K562 (cell line): ENCODE measurements at regions not wholly inside any gene's neighbourhood (a gene's known extent, or its start where the extent isn't known, plus 50 kb on each side); places are given as distances from the start of the nearest gene placed in this dataset.

Experiments used
- ATAC-seq: fragments of 200-7000 bp; cut with Tn5 transposase; 3 replicates; pipeline ENCODE4 v1.9.1; 2020; ENCODE audit warnings: moderate library complexity
- BruUV-seq: library from RNA; stranded (reverse); fragments of 400-500 nt; replicated peaks from 2 replicates; lab custom pipeline; 2021; lab: Mats Ljungman, UMichigan
- CTCF ChIA-PET: fragments of 300-600 bp; formaldehyde crosslinking; extraction: SDS; loops from one replicate; lab custom pipeline; 2021; ENCODE audit warnings: low intra/inter-chr PET ratio; lab: Yijun Ruan, JAX
- POLR2A ChIA-PET: fragments of 300-600, 350-650 bp; sonication (Branson Sonifier 250); formaldehyde crosslinking; extraction: SDS; loops from one replicate; lab custom pipeline; 2021; ENCODE audit warnings: antibody characterized with exemption, inconsistent platforms; lab: Yijun Ruan, JAX
- DNase-seq, 4 experiments: peaks; one replicate each; pipeline versions ENCODE4 v3.0.0 to v3.0.0-alpha.2; 2011 to 2018; ENCODE audit warnings: low spot score in 3 of 4, mixed read lengths in 3 of 4; ENCODE audit errors: extremely low read depth in 1 of 4
- FAIRE-seq: peaks from 2 replicates; lab custom pipeline; 2011; peaks lifted over from hg19 to GRCh38; lab: Jason Lieb, UNC
- H2AFZ ChIP-seq: 2 replicates; pipeline ENCODE4 v1.6.0; 2011; ENCODE audit warnings: low read depth, low read length, control low read depth, inconsistent platforms
- H3K27ac ChIP-seq: fragments of 200-600 bp; 3 replicates; pipeline ENCODE4 v1.8.0; 2011; ENCODE audit warnings: low read depth, mild to moderate bottlenecking, control low read depth, inconsistent platforms, low read length, moderate library complexity, mixed read lengths; ENCODE audit errors: extremely low read depth
- H3K27me3 ChIP-seq, 2 experiments: fragments of 300-600 bp in 1 of 2; 2 replicates in 1 of 2; 3 replicates in 1 of 2; pipeline versions ENCODE4 v1.6.0 to v1.8.0; 2011; ENCODE audit warnings: inconsistent platforms in 2 of 2, low read length in 2 of 2, mild to moderate bottlenecking in 1 of 2, mixed read lengths in 1 of 2, moderate library complexity in 1 of 2; ENCODE audit not compliant: control insufficient read depth in 2 of 2, insufficient read depth in 2 of 2
- H3K36me3 ChIP-seq: fragments of 300-600 bp; 3 replicates; pipeline ENCODE4 v1.8.0; 2011; ENCODE audit warnings: mild to moderate bottlenecking, low read length, inconsistent platforms; ENCODE audit not compliant: control insufficient read depth, insufficient read depth
- H3K4me1 ChIP-seq, 2 experiments: fragments of 200-600 bp in 1 of 2; replicated peaks in 1 of 2; 2 replicates in 1 of 2; 3 replicates in 1 of 2; pipeline versions ENCODE4 v1.5.1 to v1.8.0; 2011; ENCODE audit warnings: inconsistent platforms in 2 of 2, low read length in 2 of 2, mild to moderate bottlenecking in 1 of 2, mixed read lengths in 1 of 2, moderate library complexity in 1 of 2; ENCODE audit not compliant: control insufficient read depth in 2 of 2, insufficient read depth in 2 of 2
- H3K4me2 ChIP-seq: 2 replicates; pipeline ENCODE4 v1.6.1; 2011; ENCODE audit warnings: low read length, control low read depth, inconsistent platforms, mixed read lengths; ENCODE audit not compliant: insufficient read depth
- H3K4me3 ChIP-seq: fragments of 200-600 bp; sonication (generic), shearing (Covaris generic); 2 replicates; pipeline ENCODE4 v1.5.1; 2016; ENCODE audit warnings: control low read depth, inconsistent platforms
- H3K79me2 ChIP-seq: fragments of 200-600 bp; 3 replicates; pipeline ENCODE4 v1.8.0; 2011; ENCODE audit warnings: low read length, inconsistent platforms; ENCODE audit not compliant: control insufficient read depth, insufficient read depth
- H3K9ac ChIP-seq, 2 experiments: 2 replicates each; pipeline versions ENCODE4 v1.6.0 to v1.6.1; 2011; ENCODE audit warnings: low read depth in 2 of 2, low read length in 2 of 2, control low read depth in 1 of 2, inconsistent platforms in 1 of 2, mild to moderate bottlenecking in 1 of 2, mixed read lengths in 1 of 2; ENCODE audit not compliant: insufficient read depth in 1 of 2
- H3K9me1 ChIP-seq: one replicate; pipeline ENCODE4 v1.6.0; 2011; ENCODE audit warnings: inconsistent platforms, mild to moderate bottlenecking, low read length, moderate library complexity; ENCODE audit not compliant: control insufficient read depth, insufficient read depth
- H3K9me3 ChIP-seq: replicated peaks from 2 replicates; pipeline ENCODE4 v1.5.1; 2011; ENCODE audit warnings: low read depth, low read length, inconsistent platforms; ENCODE audit not compliant: control insufficient read depth, insufficient read depth
- H4K20me1 ChIP-seq: replicated peaks from 2 replicates; pipeline ENCODE4 v1.6.1; 2011; ENCODE audit warnings: low read length, inconsistent platforms, mixed read lengths; ENCODE audit not compliant: control insufficient read depth, insufficient read depth
- JUND ChIP-seq, 2 experiments: IDR thresholded peaks; 2 replicates in 1 of 2; 3 replicates in 1 of 2; pipeline ENCODE4 v1.6.1; 2011; ENCODE audit warnings: borderline replicate concordance in 2 of 2, low read depth in 2 of 2, low read length in 2 of 2, improper control_type of control experiment in 1 of 2, missing biosample characterization in 1 of 2, missing genetic modification characterization in 1 of 2, missing genetic modification reagents in 1 of 2
- SMARCA4 ChIP-seq: fragments of 450-650 bp; IDR thresholded peaks from 2 replicates; pipeline ENCODE4 v1.6.1; 2016
- SREBF1 ChIP-seq: fragments of 150-350 bp; IDR thresholded peaks from 2 replicates; pipeline ENCODE4 v1.6.1; 2014; ENCODE audit warnings: antibody characterized with exemption, low read depth, low read length, borderline replicate concordance
- ZBTB17 ChIP-seq: fragments of 450-650 bp; formaldehyde crosslinking; IDR thresholded peaks from 2 replicates; pipeline ENCODE4 v1.4.0; 2020; ENCODE audit warnings: mild to moderate bottlenecking
- WGBS: fragments of 100-300 bp; shearing (Covaris generic); methylation state at CpG from one replicate; pipeline ENCODE4 v1.1.6; 2016; ENCODE audit warnings: low coverage, mixed read lengths; ENCODE audit not compliant: insufficient coverage; ENCODE audit errors: missing lambda C conversion rate; 5-methylcytosine and 5-hydroxymethylcytosine counted together
- in situ Hi-C: fragments of 300-500 bp; cut with MboI; formaldehyde crosslinking; loops from 4 replicates; pipeline ENCODE4 v1.15.0; 2018; ENCODE audit warnings: inconsistent platforms, mixed read lengths
- intact Hi-C: fragments of 100-400 bp; cut with micrococcal nuclease; formaldehyde crosslinking; loops from 2 replicates; pipeline ENCODE4 v1.14.2; 2022
- TF ChIP-seq, protein P1 (sequence below): IDR thresholded peaks from 3 replicates; pipeline ENCODE4 v1.6.1; 2011; ENCODE audit warnings: borderline replicate concordance, mild to moderate bottlenecking; ENCODE audit not compliant: insufficient read length, insufficient read depth
- TF ChIP-seq, protein P2 (sequence below): fragments of 450-650 bp; formaldehyde crosslinking; IDR thresholded peaks from 2 replicates; pipeline ENCODE4 v1.4.0; 2020; ENCODE audit warnings: mild to moderate bottlenecking, moderate library complexity
- TF ChIP-seq, protein P3 (sequence below): fragments of 450-650 bp; IDR thresholded peaks from 2 replicates; pipeline ENCODE4 v1.6.1; 2016; ENCODE audit warnings: mild to moderate bottlenecking, moderate library complexity

DNA sequence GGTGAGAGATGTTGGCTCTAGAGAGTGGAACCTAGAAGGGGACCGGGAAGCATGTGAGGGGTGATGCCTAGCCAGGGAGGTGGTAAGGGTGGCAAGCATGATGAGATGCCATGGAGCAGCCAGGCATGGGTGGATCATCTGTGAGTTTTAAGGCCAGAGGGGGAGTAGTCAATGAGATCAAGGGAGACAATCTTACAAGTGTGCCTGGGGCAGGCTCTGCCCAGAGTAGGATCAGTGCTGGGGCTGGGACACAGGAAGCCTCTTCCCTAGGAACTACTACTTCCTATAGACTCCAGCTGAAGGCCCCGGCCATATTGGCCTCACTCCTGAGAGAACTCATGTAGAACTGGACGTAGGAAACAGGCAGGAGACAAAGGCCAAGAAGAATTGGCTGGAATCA is 192.4 kb upstream of the CSF3R start:
- intact Hi-C loops = no loop called here
- CTCF ChIA-PET = no interaction called here
- TF ChIP-seq JUND (IDR thresholded peaks at IDR 0.05; ENCODE audit: borderline replicate concordance, low read depth, low read length) (no peak), JUND (tag; IDR thresholded peaks at IDR 0.05; ENCODE audit: borderline replicate concordance, low read depth, low read length) (no peak), ZBTB17 (CRISPR knock-in tag) (no peak), SMARCA4 (no peak), SREBF1 (no peak)
- TF ChIP-seq, protein P1, sequence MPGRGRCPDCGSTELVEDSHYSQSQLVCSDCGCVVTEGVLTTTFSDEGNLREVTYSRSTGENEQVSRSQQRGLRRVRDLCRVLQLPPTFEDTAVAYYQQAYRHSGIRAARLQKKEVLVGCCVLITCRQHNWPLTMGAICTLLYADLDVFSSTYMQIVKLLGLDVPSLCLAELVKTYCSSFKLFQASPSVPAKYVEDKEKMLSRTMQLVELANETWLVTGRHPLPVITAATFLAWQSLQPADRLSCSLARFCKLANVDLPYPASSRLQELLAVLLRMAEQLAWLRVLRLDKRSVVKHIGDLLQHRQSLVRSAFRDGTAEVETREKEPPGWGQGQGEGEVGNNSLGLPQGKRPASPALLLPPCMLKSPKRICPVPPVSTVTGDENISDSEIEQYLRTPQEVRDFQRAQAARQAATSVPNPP = no peak
- TF ChIP-seq, protein P2, sequence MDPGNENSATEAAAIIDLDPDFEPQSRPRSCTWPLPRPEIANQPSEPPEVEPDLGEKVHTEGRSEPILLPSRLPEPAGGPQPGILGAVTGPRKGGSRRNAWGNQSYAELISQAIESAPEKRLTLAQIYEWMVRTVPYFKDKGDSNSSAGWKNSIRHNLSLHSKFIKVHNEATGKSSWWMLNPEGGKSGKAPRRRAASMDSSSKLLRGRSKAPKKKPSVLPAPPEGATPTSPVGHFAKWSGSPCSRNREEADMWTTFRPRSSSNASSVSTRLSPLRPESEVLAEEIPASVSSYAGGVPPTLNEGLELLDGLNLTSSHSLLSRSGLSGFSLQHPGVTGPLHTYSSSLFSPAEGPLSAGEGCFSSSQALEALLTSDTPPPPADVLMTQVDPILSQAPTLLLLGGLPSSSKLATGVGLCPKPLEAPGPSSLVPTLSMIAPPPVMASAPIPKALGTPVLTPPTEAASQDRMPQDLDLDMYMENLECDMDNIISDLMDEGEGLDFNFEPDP = no peak
- TF ChIP-seq, protein P3, sequence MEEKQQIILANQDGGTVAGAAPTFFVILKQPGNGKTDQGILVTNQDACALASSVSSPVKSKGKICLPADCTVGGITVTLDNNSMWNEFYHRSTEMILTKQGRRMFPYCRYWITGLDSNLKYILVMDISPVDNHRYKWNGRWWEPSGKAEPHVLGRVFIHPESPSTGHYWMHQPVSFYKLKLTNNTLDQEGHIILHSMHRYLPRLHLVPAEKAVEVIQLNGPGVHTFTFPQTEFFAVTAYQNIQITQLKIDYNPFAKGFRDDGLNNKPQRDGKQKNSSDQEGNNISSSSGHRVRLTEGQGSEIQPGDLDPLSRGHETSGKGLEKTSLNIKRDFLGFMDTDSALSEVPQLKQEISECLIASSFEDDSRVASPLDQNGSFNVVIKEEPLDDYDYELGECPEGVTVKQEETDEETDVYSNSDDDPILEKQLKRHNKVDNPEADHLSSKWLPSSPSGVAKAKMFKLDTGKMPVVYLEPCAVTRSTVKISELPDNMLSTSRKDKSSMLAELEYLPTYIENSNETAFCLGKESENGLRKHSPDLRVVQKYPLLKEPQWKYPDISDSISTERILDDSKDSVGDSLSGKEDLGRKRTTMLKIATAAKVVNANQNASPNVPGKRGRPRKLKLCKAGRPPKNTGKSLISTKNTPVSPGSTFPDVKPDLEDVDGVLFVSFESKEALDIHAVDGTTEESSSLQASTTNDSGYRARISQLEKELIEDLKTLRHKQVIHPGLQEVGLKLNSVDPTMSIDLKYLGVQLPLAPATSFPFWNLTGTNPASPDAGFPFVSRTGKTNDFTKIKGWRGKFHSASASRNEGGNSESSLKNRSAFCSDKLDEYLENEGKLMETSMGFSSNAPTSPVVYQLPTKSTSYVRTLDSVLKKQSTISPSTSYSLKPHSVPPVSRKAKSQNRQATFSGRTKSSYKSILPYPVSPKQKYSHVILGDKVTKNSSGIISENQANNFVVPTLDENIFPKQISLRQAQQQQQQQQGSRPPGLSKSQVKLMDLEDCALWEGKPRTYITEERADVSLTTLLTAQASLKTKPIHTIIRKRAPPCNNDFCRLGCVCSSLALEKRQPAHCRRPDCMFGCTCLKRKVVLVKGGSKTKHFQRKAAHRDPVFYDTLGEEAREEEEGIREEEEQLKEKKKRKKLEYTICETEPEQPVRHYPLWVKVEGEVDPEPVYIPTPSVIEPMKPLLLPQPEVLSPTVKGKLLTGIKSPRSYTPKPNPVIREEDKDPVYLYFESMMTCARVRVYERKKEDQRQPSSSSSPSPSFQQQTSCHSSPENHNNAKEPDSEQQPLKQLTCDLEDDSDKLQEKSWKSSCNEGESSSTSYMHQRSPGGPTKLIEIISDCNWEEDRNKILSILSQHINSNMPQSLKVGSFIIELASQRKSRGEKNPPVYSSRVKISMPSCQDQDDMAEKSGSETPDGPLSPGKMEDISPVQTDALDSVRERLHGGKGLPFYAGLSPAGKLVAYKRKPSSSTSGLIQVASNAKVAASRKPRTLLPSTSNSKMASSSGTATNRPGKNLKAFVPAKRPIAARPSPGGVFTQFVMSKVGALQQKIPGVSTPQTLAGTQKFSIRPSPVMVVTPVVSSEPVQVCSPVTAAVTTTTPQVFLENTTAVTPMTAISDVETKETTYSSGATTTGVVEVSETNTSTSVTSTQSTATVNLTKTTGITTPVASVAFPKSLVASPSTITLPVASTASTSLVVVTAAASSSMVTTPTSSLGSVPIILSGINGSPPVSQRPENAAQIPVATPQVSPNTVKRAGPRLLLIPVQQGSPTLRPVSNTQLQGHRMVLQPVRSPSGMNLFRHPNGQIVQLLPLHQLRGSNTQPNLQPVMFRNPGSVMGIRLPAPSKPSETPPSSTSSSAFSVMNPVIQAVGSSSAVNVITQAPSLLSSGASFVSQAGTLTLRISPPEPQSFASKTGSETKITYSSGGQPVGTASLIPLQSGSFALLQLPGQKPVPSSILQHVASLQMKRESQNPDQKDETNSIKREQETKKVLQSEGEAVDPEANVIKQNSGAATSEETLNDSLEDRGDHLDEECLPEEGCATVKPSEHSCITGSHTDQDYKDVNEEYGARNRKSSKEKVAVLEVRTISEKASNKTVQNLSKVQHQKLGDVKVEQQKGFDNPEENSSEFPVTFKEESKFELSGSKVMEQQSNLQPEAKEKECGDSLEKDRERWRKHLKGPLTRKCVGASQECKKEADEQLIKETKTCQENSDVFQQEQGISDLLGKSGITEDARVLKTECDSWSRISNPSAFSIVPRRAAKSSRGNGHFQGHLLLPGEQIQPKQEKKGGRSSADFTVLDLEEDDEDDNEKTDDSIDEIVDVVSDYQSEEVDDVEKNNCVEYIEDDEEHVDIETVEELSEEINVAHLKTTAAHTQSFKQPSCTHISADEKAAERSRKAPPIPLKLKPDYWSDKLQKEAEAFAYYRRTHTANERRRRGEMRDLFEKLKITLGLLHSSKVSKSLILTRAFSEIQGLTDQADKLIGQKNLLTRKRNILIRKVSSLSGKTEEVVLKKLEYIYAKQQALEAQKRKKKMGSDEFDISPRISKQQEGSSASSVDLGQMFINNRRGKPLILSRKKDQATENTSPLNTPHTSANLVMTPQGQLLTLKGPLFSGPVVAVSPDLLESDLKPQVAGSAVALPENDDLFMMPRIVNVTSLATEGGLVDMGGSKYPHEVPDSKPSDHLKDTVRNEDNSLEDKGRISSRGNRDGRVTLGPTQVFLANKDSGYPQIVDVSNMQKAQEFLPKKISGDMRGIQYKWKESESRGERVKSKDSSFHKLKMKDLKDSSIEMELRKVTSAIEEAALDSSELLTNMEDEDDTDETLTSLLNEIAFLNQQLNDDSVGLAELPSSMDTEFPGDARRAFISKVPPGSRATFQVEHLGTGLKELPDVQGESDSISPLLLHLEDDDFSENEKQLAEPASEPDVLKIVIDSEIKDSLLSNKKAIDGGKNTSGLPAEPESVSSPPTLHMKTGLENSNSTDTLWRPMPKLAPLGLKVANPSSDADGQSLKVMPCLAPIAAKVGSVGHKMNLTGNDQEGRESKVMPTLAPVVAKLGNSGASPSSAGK = no peak

More for the DNA sequence above, 192.4 kb upstream of the CSF3R start:
- in situ Hi-C loops = no loop called here
- POLR2A ChIA-PET = interaction anchor here (0.6 to 0.9 kb wide), 3 partner anchors 15 to 322 kb away, joined by 3 to 5 read pairs (median 3); no protein-coding TSS in a partner anchor
- Histone ChIP-seq H3K9ac (no peak overlapping the region), H3K79me2 (no peaks in the 10 kb centered on the region), H2AFZ (no peak overlapping the region), H3K27me3 (peaks cover 7 to 24% of the 10 kb centered on the region in 2 experiments; a peak in 3 of 5 replicates), H3K4me3 (no peak overlapping the region), H3K27ac (no peak overlapping the region), H3K36me3 (no peaks in the 10 kb centered on the region), H3K9me1 (no peaks in the 10 kb centered on the region), H3K4me1 (no peaks in the 10 kb centered on the region), H3K4me2 (no peak overlapping the region), H3K9me3 (no peaks in the 10 kb centered on the region), H4K20me1 (no peaks in the 10 kb centered on the region)
- no TSS peak for BruUV-seq
- DNase-seq (no peak), ATAC-seq (no peak), FAIRE-seq (no peak)
- WGBS = 0% methylated on average over 3 of the region's 3 CpGs
